Uterus (tissue), 2 donors: ENCODE measurements at regions not wholly inside any gene's neighbourhood (a gene's known extent, or its start where the extent isn't known, plus 50 kb on each side); places are given as distances from the start of the nearest gene placed in this dataset.

Experiments
- POLR2A ChIP-seq, 2 donors: fragments of 450-650 bp; IDR thresholded peaks; one replicate each; pipeline ENCODE4 v1.6.1; 2016; ENCODE audit warnings: antibody characterized with exemption in 2 of 2, mild to moderate bottlenecking in 1 of 2, moderate library complexity in 1 of 2
- TF ChIP-seq, protein P1 (sequence below), 4 experiments: fragments of 200-600 bp in 2 of 4; fragments of 450-650 bp in 2 of 4; sonication (generic) in 2 of 4; IDR thresholded peaks; one replicate each; pipeline ENCODE4 v1.5.1; 2016 to 2019; ENCODE audit warnings: antibody characterized with exemption in 4 of 4, mild to moderate bottlenecking in 2 of 4, moderate library complexity in 1 of 4

DNA sequence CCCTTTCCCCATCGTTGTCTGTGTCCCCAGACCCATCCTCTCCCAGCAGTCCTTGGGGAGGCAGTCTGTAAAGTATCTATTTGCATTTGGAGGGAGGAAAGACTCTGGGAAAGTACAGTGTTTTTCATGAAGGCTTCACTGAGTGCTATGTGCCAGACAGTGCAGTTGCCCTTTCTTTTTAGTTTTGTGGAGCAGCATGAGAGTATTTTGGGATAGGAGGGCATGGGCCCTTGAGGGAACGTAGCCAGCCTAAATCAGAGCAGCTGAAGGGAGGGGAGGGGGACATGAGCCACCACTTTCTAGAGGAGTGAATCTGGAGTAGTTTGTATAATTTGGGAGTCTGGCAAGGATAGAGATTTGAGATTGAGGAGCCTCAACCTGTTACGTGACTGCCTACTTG, 404.0 kb upstream of the KAZN start:
- TF ChIP-seq, protein P1, sequence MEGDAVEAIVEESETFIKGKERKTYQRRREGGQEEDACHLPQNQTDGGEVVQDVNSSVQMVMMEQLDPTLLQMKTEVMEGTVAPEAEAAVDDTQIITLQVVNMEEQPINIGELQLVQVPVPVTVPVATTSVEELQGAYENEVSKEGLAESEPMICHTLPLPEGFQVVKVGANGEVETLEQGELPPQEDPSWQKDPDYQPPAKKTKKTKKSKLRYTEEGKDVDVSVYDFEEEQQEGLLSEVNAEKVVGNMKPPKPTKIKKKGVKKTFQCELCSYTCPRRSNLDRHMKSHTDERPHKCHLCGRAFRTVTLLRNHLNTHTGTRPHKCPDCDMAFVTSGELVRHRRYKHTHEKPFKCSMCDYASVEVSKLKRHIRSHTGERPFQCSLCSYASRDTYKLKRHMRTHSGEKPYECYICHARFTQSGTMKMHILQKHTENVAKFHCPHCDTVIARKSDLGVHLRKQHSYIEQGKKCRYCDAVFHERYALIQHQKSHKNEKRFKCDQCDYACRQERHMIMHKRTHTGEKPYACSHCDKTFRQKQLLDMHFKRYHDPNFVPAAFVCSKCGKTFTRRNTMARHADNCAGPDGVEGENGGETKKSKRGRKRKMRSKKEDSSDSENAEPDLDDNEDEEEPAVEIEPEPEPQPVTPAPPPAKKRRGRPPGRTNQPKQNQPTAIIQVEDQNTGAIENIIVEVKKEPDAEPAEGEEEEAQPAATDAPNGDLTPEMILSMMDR (IDR thresholded peaks at IDR 0.05): no peak
- no peak for TF ChIP-seq POLR2A (IDR thresholded peaks at IDR 0.05)
